Trophoblast cell (in vitro differentiated cells and primary cell): ENCODE measurements at regions not wholly inside any gene's neighbourhood (a gene's known extent, or its start where the extent isn't known, plus 50 kb on each side); places are given as distances from the start of the nearest gene placed in this dataset.
A peak's percentile ranks its signal among the peaks of the same experiment; 100 is the strongest.

ENCODE experiments used
- DNase-seq, 2 donors: peaks; one replicate each; pipeline ENCODE4 v3.0.0-alpha.2; 2016
- H2AFZ ChIP-seq: 2 replicates; pipeline ENCODE4 v1.6.1; 2013; ENCODE audit warnings: low read length, moderate library complexity, mild to moderate bottlenecking; ENCODE audit not compliant: insufficient read depth, poor library complexity
- H2AK5ac ChIP-seq: 2 replicates; pipeline ENCODE4 v1.6.1; 2013; ENCODE audit warnings: mild to moderate bottlenecking, low read length
- H2BK120ac ChIP-seq: 2 replicates; pipeline ENCODE4 v1.6.1; 2013; ENCODE audit warnings: low read length, mild to moderate bottlenecking, moderate library complexity; ENCODE audit not compliant: insufficient read depth, poor library complexity
- H2BK12ac ChIP-seq: 2 replicates; pipeline ENCODE4 v1.6.1; 2013; ENCODE audit warnings: mild to moderate bottlenecking, low read length, moderate library complexity
- H2BK5ac ChIP-seq: 2 replicates; pipeline ENCODE4 v1.6.1; 2013; ENCODE audit warnings: low read length, low read depth, moderate library complexity, mild to moderate bottlenecking; ENCODE audit not compliant: poor library complexity
- H3K14ac ChIP-seq: 2 replicates; pipeline ENCODE4 v1.6.1; 2013; ENCODE audit warnings: mild to moderate bottlenecking, low read length
- H3K18ac ChIP-seq: 2 replicates; pipeline ENCODE4 v1.6.1; 2013; ENCODE audit warnings: mild to moderate bottlenecking, low read length
- H3K23ac ChIP-seq: 2 replicates; pipeline ENCODE4 v1.6.1; 2013; ENCODE audit warnings: low read length
- H3K27ac ChIP-seq: 2 replicates; pipeline ENCODE4 v1.5.1; 2013; ENCODE audit warnings: low read depth, mild to moderate bottlenecking, inconsistent platforms, low read length, moderate library complexity
- H3K27me3 ChIP-seq: 2 replicates; pipeline ENCODE4 v1.6.1; 2013; ENCODE audit warnings: inconsistent platforms, mild to moderate bottlenecking, low read length, moderate library complexity; ENCODE audit not compliant: insufficient read depth
- H3K36me3 ChIP-seq, 2 experiments: 1 replicate in 1 of 2; 2 replicates in 1 of 2; pipeline ENCODE4 v1.6.1; 2013; ENCODE audit warnings: low read length in 2 of 2, mild to moderate bottlenecking in 2 of 2, moderate library complexity in 1 of 2; ENCODE audit not compliant: insufficient read depth in 2 of 2, control insufficient read depth in 1 of 2
- H3K4ac ChIP-seq: 2 replicates; pipeline ENCODE4 v1.6.1; 2013; ENCODE audit warnings: low read depth, mild to moderate bottlenecking, low read length, moderate library complexity
- H3K4me1 ChIP-seq, 2 experiments: 1 replicate in 1 of 2; 2 replicates in 1 of 2; pipeline ENCODE4 v1.6.1; 2013; ENCODE audit warnings: low read length in 2 of 2, mild to moderate bottlenecking in 2 of 2, moderate library complexity in 1 of 2; ENCODE audit not compliant: insufficient read depth in 2 of 2, control insufficient read depth in 1 of 2
- H3K4me2 ChIP-seq: 2 replicates; pipeline ENCODE4 v1.6.1; 2013; ENCODE audit warnings: inconsistent platforms, mild to moderate bottlenecking, low read length, moderate library complexity
- H3K4me3 ChIP-seq: 2 replicates; pipeline ENCODE4 v1.5.1; 2013; ENCODE audit warnings: mild to moderate bottlenecking, low read depth, low read length, inconsistent platforms
- H3K79me1 ChIP-seq: one replicate; pipeline ENCODE4 v1.6.1; 2013; ENCODE audit warnings: low read length
- H3K79me2 ChIP-seq: 2 replicates; pipeline ENCODE4 v1.6.1; 2013; ENCODE audit warnings: low read length, mild to moderate bottlenecking; ENCODE audit not compliant: control insufficient read depth, insufficient read depth, poor library complexity
- H3K9ac ChIP-seq: 2 replicates; pipeline ENCODE4 v1.6.1; 2013; ENCODE audit warnings: mild to moderate bottlenecking, low read length
- H3K9me3 ChIP-seq: 2 replicates; pipeline ENCODE4 v1.6.1; 2013; ENCODE audit warnings: low read depth, mild to moderate bottlenecking, control low read depth, inconsistent platforms, low read length; ENCODE audit not compliant: insufficient read depth
- H4K12ac ChIP-seq: 2 replicates; pipeline ENCODE4 v1.6.1; 2013; ENCODE audit warnings: low read depth, mild to moderate bottlenecking, low read length, moderate library complexity
- H4K8ac ChIP-seq: 2 replicates; pipeline ENCODE4 v1.6.1; 2013; ENCODE audit warnings: low read depth, mild to moderate bottlenecking, low read length, moderate library complexity
- H4K91ac ChIP-seq: one replicate; pipeline ENCODE4 v1.6.1; 2013; ENCODE audit warnings: low read depth, mild to moderate bottlenecking, low read length, moderate library complexity
- whole genome bisulfite sequencing: extraction: QIAGEN DNeasy Blood & Tissue Kit; methylation state at CpG from one replicate; pipeline ENCODE4 v1.1.7; 2013; ENCODE audit warnings: missing lambda C conversion rate; ENCODE audit not compliant: insufficient read length, insufficient coverage; ENCODE audit errors: extremely low coverage; 5-methylcytosine and 5-hydroxymethylcytosine counted together

DNA sequence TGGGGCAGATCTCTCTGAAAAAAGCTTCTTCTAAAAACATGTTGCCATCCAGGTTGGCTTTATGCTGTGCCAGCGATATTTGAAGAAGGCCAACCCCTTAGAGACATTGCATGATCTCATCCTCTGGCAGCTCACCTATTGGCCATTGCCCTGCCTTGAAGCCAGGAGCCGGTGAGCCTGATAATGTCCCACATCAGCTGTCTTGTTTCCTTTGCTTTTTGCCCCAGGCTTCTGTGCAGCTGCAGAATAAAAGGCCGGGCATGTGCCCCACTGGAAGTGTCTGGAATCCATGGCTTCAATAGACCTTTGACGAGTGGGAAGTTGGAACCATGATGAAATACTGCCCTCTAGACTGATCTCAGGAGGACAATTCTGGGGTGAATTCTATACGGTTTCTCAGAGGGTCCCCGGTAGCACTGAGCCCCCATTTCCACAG is 523.5 kb upstream of the ZEB2 start:
- no peak overlapping the region for H3K27ac ChIP-seq
- no peaks in the 10 kb centered on the region for H3K9me3 ChIP-seq
- DNase-seq, result peak in 1 of 2 donors; percentile 9
- H3K4ac ChIP-seq, result no peak overlapping the region
- WGBS, result no CpG with 5 or more reads among the region's 6 CpGs
- H3K14ac ChIP-seq, result no peak overlapping the region
- H3K4me1 ChIP-seq, result peaks cover 0 to 3% of the 10 kb centered on the region in 2 experiments
- no peak overlapping the region for H2AFZ ChIP-seq
- no peak overlapping the region for H3K4me3 ChIP-seq
- no peak overlapping the region for H4K91ac ChIP-seq
- H3K27me3 ChIP-seq, result no peaks in the 10 kb centered on the region
- H3K9ac ChIP-seq, result no peak overlapping the region
- no peak overlapping the region for H3K23ac ChIP-seq
- no peak overlapping the region for H2BK5ac ChIP-seq
- H3K18ac ChIP-seq, result no peak overlapping the region
- H3K79me2 ChIP-seq, result no peaks in the 10 kb centered on the region
- H2BK12ac ChIP-seq, result no peak overlapping the region
- H4K12ac ChIP-seq, result no peak overlapping the region
- no peak overlapping the region for H2AK5ac ChIP-seq
- no peak overlapping the region for H2BK120ac ChIP-seq
- H3K36me3 ChIP-seq, result no peaks in the 10 kb centered on the region
- H3K79me1 ChIP-seq, result no peaks in the 10 kb centered on the region
- no peak overlapping the region for H4K8ac ChIP-seq
- no peak overlapping the region for H3K4me2 ChIP-seq

- H3K18ac ChIP-seq, result no peak overlapping the region
- no peak overlapping the region for H4K12ac ChIP-seq
- no peak overlapping the region for H3K14ac ChIP-seq
- no peaks in the 10 kb centered on the region for H3K79me2 ChIP-seq
- H2AK5ac ChIP-seq, result no peak overlapping the region
- H3K4me2 ChIP-seq, result no peak overlapping the region
- no peak overlapping the region for H4K91ac ChIP-seq
- no peaks in the 10 kb centered on the region for H3K36me3 ChIP-seq
- no peak overlapping the region for H3K4ac ChIP-seq
- H2BK12ac ChIP-seq, result no peak overlapping the region
- no peak overlapping the region for H2BK5ac ChIP-seq
- DNase-seq, result no peak
- H2BK120ac ChIP-seq, result no peak overlapping the region
- H3K27me3 ChIP-seq, result no peaks in the 10 kb centered on the region
- no peak overlapping the region for H3K27ac ChIP-seq
- H3K9me3 ChIP-seq, result no peaks in the 10 kb centered on the region
- H2AFZ ChIP-seq, result no peak overlapping the region
- no peak overlapping the region for H4K8ac ChIP-seq
- no peak overlapping the region for H3K9ac ChIP-seq
- peaks cover 0 to 3% of the 10 kb centered on the region in 2 experiments for H3K4me1 ChIP-seq
- no peak overlapping the region for H3K23ac ChIP-seq
- no peak overlapping the region for H3K4me3 ChIP-seq
- H3K79me1 ChIP-seq, result no peaks in the 10 kb centered on the region
Measured at GRCh38 chr2:145041706-145042105, 521.8 kb upstream of the ZEB2 start.

GRCh38 chr2:145040433-145040832 is 520.5 kb upstream of the ZEB2 start:
- H3K4me3 ChIP-seq, result no peak overlapping the region
- no peak overlapping the region for H3K14ac ChIP-seq
- H4K91ac ChIP-seq, result no peak overlapping the region
- H2AFZ ChIP-seq, result no peak overlapping the region
- no peaks in the 10 kb centered on the region for H3K79me1 ChIP-seq
- H3K4ac ChIP-seq, result no peak overlapping the region
- H2BK5ac ChIP-seq, result no peak overlapping the region
- DNase-seq, result no peak
- no peak overlapping the region for H3K27ac ChIP-seq
- no peak overlapping the region for H3K4me2 ChIP-seq
- no peak overlapping the region for H2BK12ac ChIP-seq
- no peak overlapping the region for H2BK120ac ChIP-seq
- no peak overlapping the region for H3K23ac ChIP-seq
- H3K18ac ChIP-seq, result no peak overlapping the region
- no peaks in the 10 kb centered on the region for H3K79me2 ChIP-seq
- no peak overlapping the region for H4K8ac ChIP-seq
- H3K9me3 ChIP-seq, result no peaks in the 10 kb centered on the region
- H3K27me3 ChIP-seq, result no peaks in the 10 kb centered on the region
- peaks cover 0 to 3% of the 10 kb centered on the region in 2 experiments for H3K4me1 ChIP-seq
- H2AK5ac ChIP-seq, result no peak overlapping the region
- H3K36me3 ChIP-seq, result no peaks in the 10 kb centered on the region
- H3K9ac ChIP-seq, result no peak overlapping the region
- H4K12ac ChIP-seq, result no peak overlapping the region
- WGBS, result no CpG with 5 or more reads among the region's 1 CpG

GRCh38 chr2:145038041-145038525 is 518.2 kb upstream of the ZEB2 start:
- H4K8ac ChIP-seq, result no peak overlapping the region
- no peak overlapping the region for H3K9ac ChIP-seq
- no peaks in the 10 kb centered on the region for H3K4me1 ChIP-seq
- H3K4me3 ChIP-seq, result no peak overlapping the region
- no peak overlapping the region for H3K14ac ChIP-seq
- no peak for DNase-seq
- no peak overlapping the region for H2AFZ ChIP-seq
- WGBS, result no CpG with 5 or more reads among the region's 6 CpGs
- no peak overlapping the region for H2AK5ac ChIP-seq
- no peak overlapping the region for H2BK120ac ChIP-seq
- no peak overlapping the region for H2BK5ac ChIP-seq
- no peak overlapping the region for H3K4ac ChIP-seq
- no peak overlapping the region for H4K12ac ChIP-seq
- no peaks in the 10 kb centered on the region for H3K36me3 ChIP-seq
- no peak overlapping the region for H2BK12ac ChIP-seq
- H3K18ac ChIP-seq, result no peak overlapping the region
- H4K91ac ChIP-seq, result no peak overlapping the region
- no peak overlapping the region for H3K23ac ChIP-seq
- no peaks in the 10 kb centered on the region for H3K9me3 ChIP-seq
- H3K79me2 ChIP-seq, result no peaks in the 10 kb centered on the region
- no peak overlapping the region for H3K27ac ChIP-seq
- H3K79me1 ChIP-seq, result no peaks in the 10 kb centered on the region
- H3K4me2 ChIP-seq, result no peak overlapping the region
- H3K27me3 ChIP-seq, result no peaks in the 10 kb centered on the region
